IMR-90 (cell line): ENCODE measurements at regions not wholly inside any gene's neighbourhood (a gene's known extent, or its start where the extent isn't known, plus 50 kb on each side); places are given as distances from the start of the nearest gene placed in this dataset.

Experiments used
- ATAC-seq: fragments of 200-7000 bp; cut with Tn5 transposase; 2 replicates; pipeline ENCODE4 v1.9.1; 2020; ENCODE audit warnings: low read depth, mild to moderate bottlenecking, moderate library complexity
- BruUV-seq: library from RNA; stranded (reverse); fragments of 400-500 nt; replicated peaks from 2 replicates; lab custom pipeline; 2021; lab: Mats Ljungman, UMichigan
- CTCF ChIA-PET: fragments of 300-600 bp; formaldehyde crosslinking; extraction: SDS; loops from one replicate; lab custom pipeline; 2021; ENCODE audit warnings: antibody characterized with exemption; lab: Yijun Ruan, JAX
- POLR2A ChIA-PET: fragments of 300-600 bp; sonication (Branson Sonifier 250); formaldehyde crosslinking; loops from one replicate; lab custom pipeline; 2022; ENCODE audit warnings: antibody characterized with exemption; ENCODE audit not compliant: unreplicated experiment; lab: Charles Lee
- DNase-seq: peaks from one replicate; pipeline ENCODE4 v3.0.0; 2013
- H2AFZ ChIP-seq: replicated peaks from 2 replicates; pipeline ENCODE3; 2013; ENCODE audit warnings: low read length, mild to moderate bottlenecking; ENCODE audit not compliant: poor library complexity
- H2AK5ac ChIP-seq: 2 replicates; pipeline ENCODE4 v1.6.1; 2013; ENCODE audit warnings: low read depth, low read length, inconsistent platforms
- H2AK9ac ChIP-seq: replicated peaks from 2 replicates; pipeline ENCODE3; 2013; ENCODE audit warnings: mild to moderate bottlenecking, low read depth, low read length, moderate library complexity; ENCODE audit not compliant: poor library complexity
- H2BK120ac ChIP-seq: 2 replicates; pipeline ENCODE4 v1.6.1; 2013; ENCODE audit warnings: low read depth, low read length, inconsistent platforms
- H2BK15ac ChIP-seq: 3 replicates; pipeline ENCODE4 v1.6.1; 2013; ENCODE audit warnings: low read depth, low read length, inconsistent platforms
- H2BK20ac ChIP-seq: 2 replicates; pipeline ENCODE4 v1.6.1; 2013; ENCODE audit warnings: low read depth, mild to moderate bottlenecking, inconsistent platforms, low read length, moderate library complexity
- H2BK5ac ChIP-seq: 2 replicates; pipeline ENCODE4 v1.6.1; 2013; ENCODE audit warnings: mild to moderate bottlenecking, low read depth, low read length, inconsistent platforms; ENCODE audit not compliant: poor library complexity, severe bottlenecking
- H3K14ac ChIP-seq: replicated peaks from 2 replicates; pipeline ENCODE4 v1.6.1; 2013; ENCODE audit warnings: low read depth, low read length, inconsistent platforms
- H3K18ac ChIP-seq: 2 replicates; pipeline ENCODE4 v1.6.1; 2013; ENCODE audit warnings: low read depth, low read length, control low read depth
- H3K23ac ChIP-seq: 2 replicates; pipeline ENCODE4 v1.6.1; 2013; ENCODE audit warnings: low read depth, low read length, inconsistent platforms
- H3K27ac ChIP-seq: 2 replicates; pipeline ENCODE4 v1.5.1; 2013; ENCODE audit warnings: mild to moderate bottlenecking, control low read depth, low read length; ENCODE audit not compliant: insufficient read depth
- H3K27me3 ChIP-seq: 2 replicates; pipeline ENCODE4 v1.6.1; 2013; ENCODE audit warnings: low read length; ENCODE audit not compliant: control insufficient read depth, insufficient read depth
- H3K36me3 ChIP-seq: 2 replicates; pipeline ENCODE4 v1.6.1; 2013; ENCODE audit warnings: low read length, mixed read lengths; ENCODE audit not compliant: control insufficient read depth, insufficient read depth
- H3K4ac ChIP-seq: 2 replicates; pipeline ENCODE4 v1.6.1; 2013; ENCODE audit warnings: low read depth, low read length, inconsistent platforms
- H3K4me1 ChIP-seq: 2 replicates; pipeline ENCODE4 v1.6.1; 2013; ENCODE audit warnings: low read length, mixed read lengths; ENCODE audit not compliant: control insufficient read depth, insufficient read depth
- H3K4me2 ChIP-seq: 2 replicates; pipeline ENCODE4 v1.6.1; 2013; ENCODE audit warnings: low read depth, mild to moderate bottlenecking, control low read depth, low read length, moderate library complexity
- H3K4me3 ChIP-seq: 2 replicates; pipeline ENCODE4 v1.5.1; 2013; ENCODE audit warnings: low read depth, mild to moderate bottlenecking, control low read depth, low read length, moderate library complexity; ENCODE audit not compliant: insufficient read depth
- H3K56ac ChIP-seq: 2 replicates; pipeline ENCODE4 v1.6.1; 2013; ENCODE audit warnings: low read length, inconsistent platforms; ENCODE audit not compliant: insufficient read depth; ENCODE audit errors: extremely low read depth
- H3K79me1 ChIP-seq, 2 experiments: 2 replicates each; pipeline ENCODE4 v1.6.1; 2013; ENCODE audit warnings: low read length in 2 of 2, inconsistent platforms in 1 of 2, low read depth in 1 of 2
- H3K9ac ChIP-seq: 2 replicates; pipeline ENCODE4 v1.6.1; 2013; ENCODE audit warnings: low read depth, low read length, control low read depth
- H3K9me1 ChIP-seq: 2 replicates; pipeline ENCODE4 v1.6.1; 2013; ENCODE audit warnings: low read length, inconsistent platforms; ENCODE audit not compliant: insufficient read depth
- H3K9me3 ChIP-seq: 2 replicates; pipeline ENCODE4 v1.6.1; 2013; ENCODE audit warnings: low read length; ENCODE audit not compliant: control insufficient read depth, insufficient read depth
- H4K20me1 ChIP-seq: 2 replicates; pipeline ENCODE4 v1.6.1; 2013; ENCODE audit warnings: low read length, inconsistent platforms; ENCODE audit not compliant: insufficient read depth
- H4K5ac ChIP-seq: 2 replicates; pipeline ENCODE4 v1.6.1; 2013; ENCODE audit warnings: mild to moderate bottlenecking, low read depth, low read length, control low read depth
- H4K8ac ChIP-seq, 2 experiments: 2 replicates each; pipeline ENCODE4 v1.6.1; 2013; ENCODE audit warnings: low read depth in 2 of 2, low read length in 2 of 2, control low read depth in 1 of 2, inconsistent platforms in 1 of 2
- H4K91ac ChIP-seq: 2 replicates; pipeline ENCODE4 v1.6.1; 2013; ENCODE audit warnings: low read depth, low read length, inconsistent platforms; ENCODE audit not compliant: insufficient read depth
- CEBPB ChIP-seq: IDR thresholded peaks from 2 replicates; pipeline ENCODE4 v1.6.1; 2012; ENCODE audit warnings: low read depth, low read length, improper control_type of control experiment
- FOS ChIP-seq: fragments of 150-350 bp; IDR thresholded peaks from 2 replicates; pipeline ENCODE4 v1.6.1; 2016; ENCODE audit warnings: low read depth, low read length
- NFE2L2 ChIP-seq: fragments of 150-350 bp; IDR thresholded peaks from 2 replicates; pipeline ENCODE4 v1.6.1; 2016; ENCODE audit warnings: low read depth, mild to moderate bottlenecking, low read length
- POLR2A ChIP-seq: IDR thresholded peaks from 2 replicates; pipeline ENCODE4 v1.6.1; 2012; ENCODE audit warnings: mild to moderate bottlenecking, low read depth, low read length
- RAD21 ChIP-seq: IDR thresholded peaks from 2 replicates; pipeline ENCODE4 v1.6.1; 2012; ENCODE audit warnings: low read length, improper control_type of control experiment
- RCOR1 ChIP-seq: IDR thresholded peaks from 2 replicates; pipeline ENCODE4 v1.6.1; 2012; ENCODE audit warnings: mild to moderate bottlenecking, low read length, improper control_type of control experiment; ENCODE audit not compliant: insufficient replicate concordance
- RFX5 ChIP-seq: IDR thresholded peaks from 2 replicates; pipeline ENCODE4 v1.8.0; 2012; ENCODE audit warnings: low read depth, mild to moderate bottlenecking, low read length, moderate library complexity
- SMC3 ChIP-seq: fragments of 150-350 bp; IDR thresholded peaks from 2 replicates; pipeline ENCODE4 v1.6.1; 2016; ENCODE audit warnings: low read depth, mild to moderate bottlenecking, antibody characterized with exemption, low read length, moderate library complexity
- WGBS, 2 experiments: methylation state at CpG; one replicate each; pipeline versions ENCODE4 v1.1.5 to v1.1.7; 2013; ENCODE audit warnings: missing lambda C conversion rate in 2 of 2; ENCODE audit not compliant: insufficient read length in 1 of 2; ENCODE audit errors: extremely low coverage in 2 of 2; 5-methylcytosine and 5-hydroxymethylcytosine counted together
- dilution Hi-C: fragments of 300-500 bp; cut with HindIII; formaldehyde crosslinking; loops from one replicate; pipeline ENCODE4 v1.14.3; 2018; ENCODE audit warnings: low sequenced_read_pairs; ENCODE audit not compliant: unreplicated experiment
- in situ Hi-C: fragments of 300-500 bp; cut with MboI; formaldehyde crosslinking; loops from 3 replicates; pipeline ENCODE4 v1.14.3; 2019; ENCODE audit warnings: low sequenced_read_pairs, inconsistent platforms, mixed read lengths
- intact Hi-C: fragments of 100-400 bp; cut with micrococcal nuclease; formaldehyde crosslinking; loops from 2 replicates; pipeline ENCODE4 v1.10.0; 2022
- TF ChIP-seq, protein P1 (sequence below): fragments of 150-350 bp; IDR thresholded peaks from 2 replicates; pipeline ENCODE4 v1.6.1; 2017; ENCODE audit warnings: mild to moderate bottlenecking, antibody characterized with exemption, low read length, low read depth
- TF ChIP-seq, protein P2 (sequence below): conservative IDR thresholded peaks from 2 replicates; pipeline ENCODE4 v1.5.1; 2012; ENCODE audit warnings: mild to moderate bottlenecking, low read depth, low read length, improper control_type of control experiment
- TF ChIP-seq, protein P3 (sequence below): fragments of 150-350 bp; IDR thresholded peaks from 2 replicates; pipeline ENCODE4 v1.6.1; 2016; ENCODE audit warnings: low read depth, mild to moderate bottlenecking, low read length, moderate library complexity, borderline replicate concordance

DNA sequence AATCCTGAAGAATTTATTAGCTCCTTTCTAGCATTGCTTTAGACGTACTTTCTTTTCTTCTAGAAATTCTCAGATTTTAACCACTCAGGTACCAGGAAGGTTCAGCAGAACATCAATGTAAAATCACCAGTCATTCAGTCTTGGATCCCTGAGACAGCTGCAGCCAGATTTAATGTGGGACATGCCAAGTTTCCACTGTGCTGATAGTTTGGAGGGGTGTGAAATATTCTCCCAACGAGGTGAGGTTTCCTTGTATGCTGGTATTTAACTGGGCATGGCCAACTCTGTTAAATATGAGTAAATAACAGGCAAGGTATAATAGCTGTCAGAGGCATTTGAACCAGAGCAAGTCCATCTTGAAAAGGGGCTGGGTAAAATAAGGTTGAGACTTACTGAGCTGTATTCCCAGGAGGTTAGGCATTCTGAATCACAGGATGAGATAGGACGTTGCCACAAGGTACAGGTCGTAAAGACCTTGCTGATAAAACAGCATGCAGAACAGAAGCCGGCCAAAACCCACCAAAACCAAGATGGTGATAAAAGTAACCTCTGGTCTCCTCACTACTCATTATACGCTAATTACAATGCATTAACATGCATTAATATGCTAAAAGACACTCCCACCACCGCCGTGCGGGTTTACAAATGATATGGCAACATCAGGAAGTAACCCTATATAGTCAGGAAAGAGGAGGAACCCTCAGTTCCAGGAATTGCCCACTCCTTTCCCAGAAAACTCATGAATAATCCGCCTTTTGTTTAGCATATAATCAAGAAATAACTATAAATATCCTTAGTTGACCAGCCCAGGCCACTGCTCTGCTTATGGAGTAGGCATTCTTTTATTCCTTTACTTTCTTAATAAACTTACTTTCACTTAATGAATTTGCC, 75.2 kb upstream of the RASSF8 start (continued):
- TF ChIP-seq, protein P1, sequence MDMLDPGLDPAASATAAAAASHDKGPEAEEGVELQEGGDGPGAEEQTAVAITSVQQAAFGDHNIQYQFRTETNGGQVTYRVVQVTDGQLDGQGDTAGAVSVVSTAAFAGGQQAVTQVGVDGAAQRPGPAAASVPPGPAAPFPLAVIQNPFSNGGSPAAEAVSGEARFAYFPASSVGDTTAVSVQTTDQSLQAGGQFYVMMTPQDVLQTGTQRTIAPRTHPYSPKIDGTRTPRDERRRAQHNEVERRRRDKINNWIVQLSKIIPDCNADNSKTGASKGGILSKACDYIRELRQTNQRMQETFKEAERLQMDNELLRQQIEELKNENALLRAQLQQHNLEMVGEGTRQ: no peak

DNA sequence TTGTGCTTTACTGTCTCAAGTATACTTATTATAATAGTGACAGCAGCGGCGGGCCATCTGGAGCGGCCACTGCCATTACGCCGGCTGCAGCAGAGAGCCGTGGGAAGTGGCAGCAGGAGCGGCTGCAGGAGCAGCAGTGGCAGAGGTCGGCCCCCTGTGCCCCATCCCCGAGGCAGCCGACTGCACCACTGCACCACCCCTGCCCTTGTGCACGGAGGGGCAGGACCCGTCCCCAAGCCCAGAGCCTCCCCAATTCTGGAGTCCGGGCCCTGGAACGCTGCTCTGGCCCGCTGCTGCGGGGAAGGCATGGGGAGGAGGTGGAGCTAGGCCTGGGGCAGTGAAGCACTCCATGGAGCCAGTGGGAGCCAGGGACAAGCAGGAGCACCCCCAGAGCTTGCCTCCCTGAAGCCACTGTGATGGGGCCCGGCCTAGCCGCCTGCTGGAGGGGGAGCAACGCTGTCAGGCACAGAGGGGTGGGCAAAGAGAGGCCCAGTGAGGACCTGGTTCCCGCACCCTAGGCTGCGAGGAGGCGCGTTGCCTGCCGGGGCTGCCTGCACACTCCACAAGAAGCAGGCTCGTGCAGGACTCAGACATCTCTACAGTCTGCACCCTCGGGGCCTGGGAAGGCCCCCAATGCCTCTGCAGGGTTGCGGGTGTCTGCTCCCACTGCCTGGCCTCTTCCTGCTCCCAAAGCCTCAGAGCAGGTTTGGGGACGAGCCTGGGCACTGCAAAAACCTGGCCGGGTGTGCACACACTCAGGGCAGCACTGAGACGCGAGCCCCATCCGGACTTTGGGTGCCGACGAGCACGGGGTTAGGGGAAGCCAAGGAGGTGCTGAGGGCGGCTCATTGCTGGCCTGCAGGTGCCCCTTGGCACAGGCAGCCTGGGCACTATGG, 74.2 kb upstream of the RASSF8 start:
- H3K36me3 ChIP-seq: no peaks in the 10 kb centered on the region
- H4K5ac ChIP-seq: no peak overlapping the region
- H3K27me3 ChIP-seq: peaks cover 2% of the 10 kb centered on the region; the same call in 1 of the 2 replicates
- H3K14ac ChIP-seq: no peak overlapping the region
- no peak overlapping the region for H3K56ac ChIP-seq
- dilution Hi-C loops: no loop called here
- no peaks in the 10 kb centered on the region for H4K20me1 ChIP-seq
- ChIA-PET CTCF (no interaction called here), POLR2A (no interaction called here)
- no peaks in the 10 kb centered on the region for H3K4me1 ChIP-seq
- no peak overlapping the region for H2BK120ac ChIP-seq
- H4K91ac ChIP-seq: no peak overlapping the region
- DNase-seq (no peak), ATAC-seq (no peak)
- BruUV-seq: no TSS peak
- H3K27ac ChIP-seq: no peak overlapping the region
- H3K23ac ChIP-seq: no peak overlapping the region
- no peak overlapping the region for H2AFZ ChIP-seq
- H3K9me1 ChIP-seq: no peaks in the 10 kb centered on the region
- intact Hi-C loops: no loop called here
- no peak overlapping the region for H2AK5ac ChIP-seq
- no peaks in the 10 kb centered on the region for H3K9me3 ChIP-seq
- H3K9ac ChIP-seq: no peak overlapping the region
- no peak overlapping the region for H3K4ac ChIP-seq
- in situ Hi-C loops: no loop called here
- no peak overlapping the region for H3K4me2 ChIP-seq
- no peak overlapping the region for H2BK20ac ChIP-seq
- H3K79me1 ChIP-seq: no peaks in the 10 kb centered on the region
- no peak overlapping the region for H3K18ac ChIP-seq
- no peak overlapping the region for H2AK9ac ChIP-seq
- no peak overlapping the region for H4K8ac ChIP-seq
- H2BK15ac ChIP-seq: no peak overlapping the region
- no peak overlapping the region for H2BK5ac ChIP-seq
- no peak overlapping the region for H3K4me3 ChIP-seq
- WGBS, 2 experiments: 94% methylated on average over 11 of the region's 36 CpGs; no CpG with 5 or more reads in 1 of the 2 experiments
- TF ChIP-seq FOS (no peak), RCOR1 (no peak), CEBPB (no peak), RFX5 (no peak), SMC3 (no peak), RAD21 (no peak), POLR2A (no peak), NFE2L2 (no peak)
- TF ChIP-seq, protein P2, sequence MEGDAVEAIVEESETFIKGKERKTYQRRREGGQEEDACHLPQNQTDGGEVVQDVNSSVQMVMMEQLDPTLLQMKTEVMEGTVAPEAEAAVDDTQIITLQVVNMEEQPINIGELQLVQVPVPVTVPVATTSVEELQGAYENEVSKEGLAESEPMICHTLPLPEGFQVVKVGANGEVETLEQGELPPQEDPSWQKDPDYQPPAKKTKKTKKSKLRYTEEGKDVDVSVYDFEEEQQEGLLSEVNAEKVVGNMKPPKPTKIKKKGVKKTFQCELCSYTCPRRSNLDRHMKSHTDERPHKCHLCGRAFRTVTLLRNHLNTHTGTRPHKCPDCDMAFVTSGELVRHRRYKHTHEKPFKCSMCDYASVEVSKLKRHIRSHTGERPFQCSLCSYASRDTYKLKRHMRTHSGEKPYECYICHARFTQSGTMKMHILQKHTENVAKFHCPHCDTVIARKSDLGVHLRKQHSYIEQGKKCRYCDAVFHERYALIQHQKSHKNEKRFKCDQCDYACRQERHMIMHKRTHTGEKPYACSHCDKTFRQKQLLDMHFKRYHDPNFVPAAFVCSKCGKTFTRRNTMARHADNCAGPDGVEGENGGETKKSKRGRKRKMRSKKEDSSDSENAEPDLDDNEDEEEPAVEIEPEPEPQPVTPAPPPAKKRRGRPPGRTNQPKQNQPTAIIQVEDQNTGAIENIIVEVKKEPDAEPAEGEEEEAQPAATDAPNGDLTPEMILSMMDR: no peak
- TF ChIP-seq, protein P3, sequence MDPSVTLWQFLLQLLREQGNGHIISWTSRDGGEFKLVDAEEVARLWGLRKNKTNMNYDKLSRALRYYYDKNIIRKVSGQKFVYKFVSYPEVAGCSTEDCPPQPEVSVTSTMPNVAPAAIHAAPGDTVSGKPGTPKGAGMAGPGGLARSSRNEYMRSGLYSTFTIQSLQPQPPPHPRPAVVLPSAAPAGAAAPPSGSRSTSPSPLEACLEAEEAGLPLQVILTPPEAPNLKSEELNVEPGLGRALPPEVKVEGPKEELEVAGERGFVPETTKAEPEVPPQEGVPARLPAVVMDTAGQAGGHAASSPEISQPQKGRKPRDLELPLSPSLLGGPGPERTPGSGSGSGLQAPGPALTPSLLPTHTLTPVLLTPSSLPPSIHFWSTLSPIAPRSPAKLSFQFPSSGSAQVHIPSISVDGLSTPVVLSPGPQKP: no peak
